ENCODE measurements at regions not wholly inside any gene's neighbourhood (a gene's known extent, or its start where the extent isn't known, plus 50 kb on each side); places are given as distances from the start of the nearest gene placed in this dataset.

GRCh38 chr2:11989354-11989703, 242.9 kb downstream of the LPIN1 start:
- DNase-seq (ENCODE audit: low read depth) = no peak
- no peak for TF ChIP-seq CTCF (conservative IDR thresholded peaks at IDR 0.05; ENCODE audit: low read depth, low read length)
- H3K4me3 ChIP-seq (ENCODE audit: low read depth, low read length) = no peak overlapping the region

GRCh38 chr2:11990576-11990975, 244.1 kb downstream of the LPIN1 start:
- no peak for TF ChIP-seq CTCF (conservative IDR thresholded peaks at IDR 0.05; ENCODE audit: low read depth, low read length)
- no peak for DNase-seq (ENCODE audit: low read depth)
- no peak overlapping the region for H3K4me3 ChIP-seq (ENCODE audit: low read depth, low read length)

- no peak overlapping the region for H3K4me3 ChIP-seq (ENCODE audit: low read depth, low read length)
- no peak for DNase-seq (ENCODE audit: low read depth)
- no peak for TF ChIP-seq CTCF (conservative IDR thresholded peaks at IDR 0.05; ENCODE audit: low read depth, low read length)
Measured at GRCh38 chr2:11993749-11994148, 247.3 kb downstream of the LPIN1 start.

GRCh38 chr2:11995456-11995855, 249.0 kb downstream of the LPIN1 start:
- no peak for TF ChIP-seq CTCF (conservative IDR thresholded peaks at IDR 0.05; ENCODE audit: low read depth, low read length)
- H3K4me3 ChIP-seq (ENCODE audit: low read depth, low read length) = no peak overlapping the region
- no peak for DNase-seq (ENCODE audit: low read depth)

- TF ChIP-seq CTCF (conservative IDR thresholded peaks at IDR 0.05; ENCODE audit: low read depth, low read length) = no peak
- no peak for DNase-seq (ENCODE audit: low read depth)
- no peak overlapping the region for H3K4me3 ChIP-seq (ENCODE audit: low read depth, low read length)
Measured at GRCh38 chr2:11996618-11997017, 250.2 kb downstream of the LPIN1 start.

- TF ChIP-seq CTCF (conservative IDR thresholded peaks at IDR 0.05; ENCODE audit: low read depth, low read length) = no peak
- DNase-seq (ENCODE audit: low read depth) = no peak
- no peak overlapping the region for H3K4me3 ChIP-seq (ENCODE audit: low read depth, low read length)
Measured at GRCh38 chr2:11997142-11997541, 250.7 kb downstream of the LPIN1 start.

- no peak for TF ChIP-seq CTCF (conservative IDR thresholded peaks at IDR 0.05; ENCODE audit: low read depth, low read length)
- H3K4me3 ChIP-seq (ENCODE audit: low read depth, low read length) = no peak overlapping the region
- DNase-seq (ENCODE audit: low read depth) = no peak
Measured at GRCh38 chr2:11998218-11998617, 251.8 kb downstream of the LPIN1 start.

All from epithelial cell of proximal tubule (primary cell).